Lung (tissue), 11 donors: ENCODE measurements at regions not wholly inside any gene's neighbourhood (a gene's known extent, or its start where the extent isn't known, plus 50 kb on each side); places are given as distances from the start of the nearest gene placed in this dataset.

Source experiments
- ATAC-seq: fragments of 200-7000 bp; cut with Tn5 transposase; one replicate; pipeline ENCODE4 v1.9.1; 2020; ENCODE audit warnings: moderate number of reproducible peaks; ENCODE audit not compliant: insufficient read depth, low FRiP score
- DNase-seq, 3 donors: peaks; one replicate each; pipeline ENCODE4 v3.0.0-alpha.2; 2013 to 2017
- H3K27ac ChIP-seq, 2 donors: one replicate each; pipeline ENCODE4 v1.5.1; 2013; ENCODE audit warnings: mild to moderate bottlenecking in 2 of 2, moderate library complexity in 2 of 2, control low read depth in 1 of 2, inconsistent platforms in 1 of 2, low read depth in 1 of 2, low read length in 1 of 2
- H3K27me3 ChIP-seq, 3 donors: one replicate each; pipeline ENCODE4 v1.5.1; 2013; ENCODE audit warnings: low read length in 2 of 3; ENCODE audit not compliant: control insufficient read depth in 3 of 3, insufficient read depth in 3 of 3
- H3K36me3 ChIP-seq, 4 donors: one replicate each; pipeline ENCODE4 v1.5.1; 2013; ENCODE audit warnings: low read length in 4 of 4, mild to moderate bottlenecking in 1 of 4, moderate library complexity in 1 of 4; ENCODE audit not compliant: control insufficient read depth in 4 of 4, insufficient read depth in 4 of 4
- H3K4me1 ChIP-seq, 5 donors: one replicate each; pipeline ENCODE4 v1.5.1; 2013; ENCODE audit warnings: low read length in 5 of 5, mild to moderate bottlenecking in 2 of 5, moderate library complexity in 1 of 5; ENCODE audit not compliant: control insufficient read depth in 5 of 5, insufficient read depth in 5 of 5
- H3K4me3 ChIP-seq: one replicate; pipeline ENCODE4 v1.5.1; 2013; ENCODE audit warnings: mild to moderate bottlenecking, control low read depth, moderate library complexity
- H3K9ac ChIP-seq, 2 donors: one replicate each; pipeline ENCODE4 v1.5.1; 2013; ENCODE audit warnings: low read length in 2 of 2, control low read depth in 1 of 2; ENCODE audit not compliant: insufficient read depth in 1 of 2
- H3K9me3 ChIP-seq, 4 donors: one replicate each; pipeline ENCODE4 v1.5.1; 2013; ENCODE audit warnings: low read length in 3 of 4, mild to moderate bottlenecking in 1 of 4, moderate library complexity in 1 of 4; ENCODE audit not compliant: control insufficient read depth in 4 of 4, insufficient read depth in 3 of 4
- WGBS, 2 donors: extraction: QIAGEN DNeasy Blood & Tissue Kit; methylation state at CpG; one replicate each; pipeline ENCODE4 v1.1.7; 2013; 5-methylcytosine and 5-hydroxymethylcytosine counted together
- TF ChIP-seq, protein P1 (sequence below): IDR thresholded peaks from 2 replicates; pipeline ENCODE4 v1.5.1; 2012; ENCODE audit warnings: mild to moderate bottlenecking; ENCODE audit errors: control extremely low read depth, extremely low read depth
- donor health status: control.
- donor health status: control.
- donor health status: Bipolar disorder and iron deficiency.
- donor health status: healthy.
- donor health status: DM: yes; HTN: yes; CAD: no.

- ATAC-seq = no peak
- DNase-seq = peak in 1 of 3 donors; percentile 54
- peaks cover 0 to 8% (median 0%) of the 10 kb centered on the region in 5 donors for H3K4me1 ChIP-seq
- H3K9ac ChIP-seq = no peak overlapping the region
- H3K36me3 ChIP-seq = no peaks in the 10 kb centered on the region
- no peaks in the 10 kb centered on the region for H3K9me3 ChIP-seq
- no peak overlapping the region for H3K27ac ChIP-seq
- peak overlapping the region; percentile 12 for H3K4me3 ChIP-seq
- WGBS, 2 donors = 85 to 97% methylated on average over 2 of the region's 2 CpGs
- no peaks in the 10 kb centered on the region for H3K27me3 ChIP-seq
- TF ChIP-seq, protein P1, sequence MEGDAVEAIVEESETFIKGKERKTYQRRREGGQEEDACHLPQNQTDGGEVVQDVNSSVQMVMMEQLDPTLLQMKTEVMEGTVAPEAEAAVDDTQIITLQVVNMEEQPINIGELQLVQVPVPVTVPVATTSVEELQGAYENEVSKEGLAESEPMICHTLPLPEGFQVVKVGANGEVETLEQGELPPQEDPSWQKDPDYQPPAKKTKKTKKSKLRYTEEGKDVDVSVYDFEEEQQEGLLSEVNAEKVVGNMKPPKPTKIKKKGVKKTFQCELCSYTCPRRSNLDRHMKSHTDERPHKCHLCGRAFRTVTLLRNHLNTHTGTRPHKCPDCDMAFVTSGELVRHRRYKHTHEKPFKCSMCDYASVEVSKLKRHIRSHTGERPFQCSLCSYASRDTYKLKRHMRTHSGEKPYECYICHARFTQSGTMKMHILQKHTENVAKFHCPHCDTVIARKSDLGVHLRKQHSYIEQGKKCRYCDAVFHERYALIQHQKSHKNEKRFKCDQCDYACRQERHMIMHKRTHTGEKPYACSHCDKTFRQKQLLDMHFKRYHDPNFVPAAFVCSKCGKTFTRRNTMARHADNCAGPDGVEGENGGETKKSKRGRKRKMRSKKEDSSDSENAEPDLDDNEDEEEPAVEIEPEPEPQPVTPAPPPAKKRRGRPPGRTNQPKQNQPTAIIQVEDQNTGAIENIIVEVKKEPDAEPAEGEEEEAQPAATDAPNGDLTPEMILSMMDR = no peak
Observed at GRCh38 chr1:172972258-172972657, 78.5 kb downstream of the TNFSF18 start.

GRCh38 chr1:172973424-172973823, 77.3 kb downstream of the TNFSF18 start:
- Histone ChIP-seq H3K27me3 (no peaks in the 10 kb centered on the region), H3K4me1 (peaks cover 0 to 8% (median 0%) of the 10 kb centered on the region in 5 donors), H3K9ac (no peak overlapping the region), H3K36me3 (no peaks in the 10 kb centered on the region), H3K4me3 (no peak overlapping the region), H3K9me3 (no peaks in the 10 kb centered on the region), H3K27ac (no peak overlapping the region)
- ATAC-seq (no peak), DNase-seq (no peak)
- TF ChIP-seq, protein P1 = no peak
- WGBS, 2 donors = 63 to 69% methylated on average over 4 of the region's 4 CpGs

- H3K9ac ChIP-seq = no peak overlapping the region
- H3K4me1 ChIP-seq = peaks cover 0 to 8% (median 0%) of the 10 kb centered on the region in 5 donors
- H3K36me3 ChIP-seq = no peaks in the 10 kb centered on the region
- no peaks in the 10 kb centered on the region for H3K27me3 ChIP-seq
- no peak overlapping the region for H3K27ac ChIP-seq
- 51 to 54% methylated on average over 2 of the region's 2 CpGs for WGBS, 2 donors
- TF ChIP-seq, protein P1 = no peak
- DNase-seq (peak in 2 of 3 donors; percentile 48 to 71), ATAC-seq (no peak)
- no peaks in the 10 kb centered on the region for H3K9me3 ChIP-seq
- H3K4me3 ChIP-seq = no peak overlapping the region
Observed at GRCh38 chr1:172976222-172977041, 74.3 kb downstream of the TNFSF18 start.
